HG03558 (cell line): ENCODE measurements at regions not wholly inside any gene's neighbourhood (a gene's known extent, or its start where the extent isn't known, plus 50 kb on each side); places are given as distances from the start of the nearest gene placed in this dataset.

ENCODE experiments used
- ATAC-seq: cut with Tn5 transposase; IDR thresholded peaks from one replicate; pipeline ENCODE4 v1.9.1; 2021; ENCODE audit warnings: moderate number of reproducible peaks; ENCODE audit not compliant: unreplicated experiment; ENCODE audit errors: extremely low read depth

DNA sequence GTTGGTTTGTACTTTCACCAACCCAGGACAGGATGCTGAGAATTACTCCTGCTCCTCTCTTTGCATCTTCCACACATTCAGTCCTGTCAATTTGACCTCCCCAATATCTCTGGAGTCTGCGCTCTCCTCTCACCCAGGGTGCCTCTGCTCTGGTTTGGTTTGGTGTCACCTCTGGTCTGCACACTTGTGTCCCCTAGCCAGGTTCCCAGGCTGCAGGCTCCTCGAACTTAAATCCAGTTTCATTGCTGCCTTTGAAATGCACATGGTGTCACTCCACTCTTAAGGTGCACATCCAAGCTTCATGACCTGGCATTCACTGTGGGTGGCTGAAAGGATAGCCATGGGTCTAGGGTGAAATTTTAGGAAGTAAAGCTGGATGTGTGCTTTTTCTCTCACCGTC, 271.6 kb downstream of the RPS24 start:
- ATAC-seq, result no peak

- ATAC-seq, result no peak
Measured at GRCh38 chr10:78306358-78306757, 272.7 kb downstream of the RPS24 start.

DNA sequence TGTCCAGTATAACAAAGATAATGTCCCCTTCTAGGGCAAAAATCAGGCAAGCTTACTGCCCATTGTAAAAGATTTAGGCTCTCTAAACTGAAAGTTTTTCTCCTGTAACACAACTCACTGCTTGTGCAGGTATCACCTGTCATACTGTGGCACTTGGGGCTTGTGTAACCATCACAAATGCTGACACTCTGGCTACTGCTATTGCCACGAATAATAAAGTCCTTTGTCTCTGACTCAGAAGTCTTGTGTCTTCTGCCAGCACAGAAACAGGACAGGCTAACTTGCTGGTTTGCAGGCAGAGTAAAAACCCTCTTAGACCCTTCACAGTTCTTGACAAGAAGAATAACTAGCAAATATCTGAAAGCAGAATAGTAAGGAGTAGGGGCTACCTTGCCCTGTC, 273.9 kb downstream of the RPS24 start:
- ATAC-seq, result no peak

DNA sequence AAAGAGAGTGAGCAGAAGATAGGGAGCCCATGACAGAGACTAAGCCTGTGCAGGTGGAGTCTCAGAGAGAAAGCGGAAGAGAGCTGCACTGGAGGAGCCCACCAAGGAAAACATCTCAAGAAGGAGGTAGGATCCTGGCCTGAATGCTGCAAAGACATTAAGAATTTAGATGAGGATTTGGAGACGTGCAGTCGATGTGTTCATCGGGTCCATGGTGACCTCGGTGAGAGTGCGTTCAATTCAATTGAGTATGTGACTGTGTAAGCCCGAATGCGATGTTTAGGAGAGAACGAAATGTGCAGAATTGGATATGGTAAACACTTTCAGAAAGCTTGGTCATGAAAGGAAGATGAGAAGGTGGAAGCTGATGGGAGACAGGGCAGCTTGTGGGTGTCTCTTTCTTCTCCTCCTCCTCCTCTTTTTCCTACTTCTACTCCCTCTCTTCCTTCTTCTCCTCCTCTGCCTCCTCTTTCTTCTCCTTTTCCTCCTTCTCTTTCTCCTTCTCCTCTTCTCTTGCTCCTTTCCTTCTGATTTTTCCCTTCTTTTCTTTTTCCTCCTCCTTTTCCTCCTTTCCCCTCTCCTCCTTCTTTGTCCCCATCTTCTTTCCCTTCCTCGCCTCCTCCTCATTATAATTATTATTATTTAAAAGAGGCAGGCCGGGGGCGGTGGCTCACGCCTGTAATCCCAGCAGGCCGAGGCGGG, 276.0 kb downstream of the RPS24 start:
- ATAC-seq, result no peak

- ATAC-seq, result no peak
Measured at GRCh38 chr10:78310481-78311080, 276.9 kb downstream of the RPS24 start.

- no peak for ATAC-seq
Measured at GRCh38 chr10:78312197-78313047, 278.8 kb downstream of the RPS24 start.

DNA sequence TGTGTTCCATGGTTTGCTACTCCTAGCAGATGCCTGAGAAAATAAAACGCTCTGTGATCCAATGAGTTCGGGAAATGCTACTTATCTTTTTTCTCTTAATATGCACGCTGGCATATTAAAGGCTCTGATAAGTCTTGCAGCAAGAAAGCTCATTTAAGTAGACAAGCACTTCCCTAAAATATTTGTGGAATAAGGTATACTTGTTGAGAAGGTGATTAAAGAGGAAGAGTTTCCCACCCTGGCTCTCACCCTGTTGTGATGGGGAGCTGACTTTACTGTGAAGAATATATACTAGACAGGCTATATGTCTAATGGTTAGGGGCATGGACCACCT, 279.4 kb downstream of the RPS24 start:
- no peak for ATAC-seq

GRCh38 chr10:78313636-78314035, 280.0 kb downstream of the RPS24 start:
- ATAC-seq, result no peak

- no peak for ATAC-seq
Measured at GRCh38 chr10:78314651-78315050, 281.0 kb downstream of the RPS24 start.

DNA sequence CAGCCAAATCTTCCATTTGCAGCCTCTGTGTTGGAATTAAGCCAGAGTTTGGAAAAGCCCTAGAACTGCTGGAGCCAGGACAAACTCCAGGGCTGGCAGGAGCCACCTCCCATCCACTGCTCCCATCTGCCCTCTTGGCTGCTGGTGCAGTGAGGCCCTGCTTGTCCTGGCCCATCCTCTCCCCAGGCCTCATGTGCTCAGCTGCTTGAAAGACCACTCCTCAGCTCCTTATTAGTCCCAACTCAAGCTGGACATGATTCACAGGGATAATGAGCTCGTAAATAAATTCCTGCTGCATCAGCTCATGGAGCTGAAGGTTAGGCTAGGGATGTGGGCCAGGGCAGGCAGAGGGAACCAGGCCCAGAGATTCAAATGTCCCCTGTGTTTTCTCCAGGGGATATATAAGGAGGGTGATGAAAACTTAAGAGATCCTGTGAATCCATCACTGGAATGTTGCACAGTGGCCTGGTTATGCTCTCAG, 282.8 kb downstream of the RPS24 start:
- no peak for ATAC-seq

DNA sequence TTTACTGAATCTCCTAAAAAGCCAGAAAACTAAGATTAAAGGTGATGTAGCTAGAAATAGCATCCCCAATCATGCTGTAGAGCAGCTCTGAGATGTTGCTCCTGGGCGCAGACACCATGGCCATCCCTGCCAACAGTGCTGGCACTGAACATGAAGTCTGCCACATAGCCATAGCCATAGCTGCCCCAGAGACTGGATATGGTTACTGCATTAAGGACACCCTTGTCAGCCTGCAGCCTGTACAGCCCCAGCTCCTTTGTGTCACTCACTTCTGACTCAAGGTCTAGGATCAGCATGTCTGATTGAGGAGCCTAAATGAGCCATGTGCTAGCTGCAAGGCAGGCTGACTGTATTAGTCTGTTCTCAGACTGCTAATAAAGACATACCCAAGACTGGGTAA, 284.6 kb downstream of the RPS24 start:
- ATAC-seq, result no peak

DNA sequence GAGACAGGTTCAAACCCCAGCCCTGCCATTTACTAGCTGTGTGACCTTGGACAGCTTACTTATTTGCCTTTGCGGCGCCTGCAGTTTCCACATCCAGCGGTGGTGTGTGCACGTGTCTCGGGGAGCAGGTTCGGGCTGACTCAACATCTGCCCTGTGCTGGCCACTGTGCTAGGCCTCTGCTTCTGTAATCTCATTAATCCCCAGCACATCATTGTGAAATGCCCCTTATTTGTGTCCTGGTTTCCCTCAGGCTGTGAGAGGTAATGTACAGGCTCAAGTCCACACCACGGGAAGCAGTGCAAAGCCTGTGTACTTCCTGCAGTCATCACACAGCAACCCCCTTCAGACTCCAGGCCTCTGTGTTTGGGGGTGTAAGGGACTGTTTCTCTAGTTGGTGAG, 285.7 kb downstream of the RPS24 start:
- no peak for ATAC-seq

GRCh38 chr10:78319841-78320240, 286.2 kb downstream of the RPS24 start:
- ATAC-seq, result no peak

DNA sequence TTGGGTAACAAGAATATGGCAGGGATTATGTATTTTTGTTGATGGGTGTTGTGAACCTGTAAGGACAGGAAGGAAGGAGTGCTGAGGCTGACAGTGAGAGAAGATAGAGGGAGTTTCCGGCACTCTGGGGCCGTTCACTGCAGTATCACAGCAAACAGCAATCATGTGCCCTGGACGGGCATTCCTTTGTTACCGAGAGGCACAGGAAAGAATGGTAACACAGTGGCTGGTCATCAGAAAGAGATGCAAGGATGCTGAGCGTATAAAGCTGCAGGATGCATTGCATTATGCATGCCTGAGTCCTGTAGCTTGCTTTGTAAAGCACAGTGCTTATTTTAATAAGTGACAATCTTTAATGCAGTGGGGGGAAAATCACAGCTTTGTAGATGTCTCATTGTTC, 286.8 kb downstream of the RPS24 start:
- ATAC-seq, result no peak

- no peak for ATAC-seq
Measured at GRCh38 chr10:78321000-78321399, 287.3 kb downstream of the RPS24 start.

DNA sequence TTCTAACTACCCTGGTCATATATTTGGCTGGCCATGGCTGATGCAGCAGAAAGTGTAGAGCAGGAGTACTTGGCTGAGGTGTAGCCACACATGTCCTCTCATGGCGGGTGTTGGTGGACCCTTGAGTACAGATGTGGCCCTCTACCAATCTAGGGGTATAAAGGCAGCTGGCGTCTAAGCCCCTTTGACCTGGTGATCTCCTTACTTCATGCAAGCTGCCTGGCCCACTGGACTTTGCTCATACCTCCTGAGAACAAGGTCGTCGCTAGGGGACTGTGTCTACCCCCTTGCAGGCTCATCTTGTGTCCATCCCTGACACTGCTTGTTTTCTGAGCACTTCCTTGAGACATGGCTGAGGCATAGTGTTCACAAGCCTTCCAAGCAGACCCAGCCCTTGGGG, 287.8 kb downstream of the RPS24 start:
- no peak for ATAC-seq

DNA sequence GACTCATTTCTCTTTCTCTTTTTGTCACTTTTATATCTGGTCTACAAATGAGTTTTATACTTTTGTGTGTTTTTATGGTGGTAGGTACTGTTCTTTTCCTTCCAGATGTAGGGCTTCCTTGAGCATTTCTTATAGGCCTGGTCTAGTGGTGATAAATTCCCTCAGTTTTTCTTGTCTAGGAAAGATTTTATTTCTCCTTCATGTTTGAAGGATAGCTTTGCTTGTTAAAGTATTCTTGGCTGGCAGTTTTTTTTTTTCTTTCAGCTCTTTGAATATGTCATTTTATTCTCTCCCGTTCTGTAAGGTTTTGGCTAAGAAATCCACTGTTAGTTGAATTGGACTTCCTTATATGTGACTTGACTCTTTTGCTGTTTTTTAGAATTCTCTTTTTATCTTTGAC, 292.7 kb downstream of the RPS24 start:
- ATAC-seq, result no peak

DNA sequence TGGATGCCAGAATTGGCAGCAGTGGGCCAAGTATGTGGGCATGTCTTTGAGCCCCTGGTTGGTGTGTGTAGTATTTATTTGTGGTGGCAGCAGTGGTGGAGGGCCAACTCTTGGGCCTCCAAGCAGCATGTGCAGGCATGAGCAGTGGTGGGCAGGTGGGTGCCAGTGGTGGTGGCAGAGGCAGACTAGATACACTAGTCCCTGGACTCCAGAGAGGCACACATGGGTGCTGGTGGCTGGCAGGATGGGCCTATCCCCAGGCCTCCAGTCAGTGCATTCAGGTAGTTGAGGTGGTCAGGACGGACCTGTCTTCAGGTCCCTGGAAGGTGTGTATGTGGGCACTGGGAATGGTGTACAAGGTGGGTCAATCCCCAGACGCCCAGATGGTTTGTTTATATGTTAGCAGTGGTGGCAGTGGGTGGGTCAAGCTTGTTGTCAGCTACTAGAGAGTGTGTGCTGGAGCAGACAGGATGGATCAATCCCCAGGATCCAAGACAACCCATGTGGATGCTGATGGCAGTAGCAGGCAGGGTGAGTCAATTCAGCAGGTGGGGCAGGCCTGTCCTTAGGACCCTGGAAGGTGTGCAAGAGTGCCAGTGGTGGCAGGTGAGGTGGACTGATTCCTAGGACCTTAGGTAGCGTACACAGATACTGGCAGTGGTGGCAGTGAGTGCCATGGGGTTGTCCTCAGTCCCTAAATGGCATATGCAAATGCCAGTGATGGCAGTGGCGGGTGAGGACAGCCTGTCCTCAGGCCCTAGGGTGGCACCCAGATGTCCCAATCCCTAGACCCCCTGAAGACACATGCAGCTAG, 294.3 kb downstream of the RPS24 start:
- ATAC-seq, result no peak

DNA sequence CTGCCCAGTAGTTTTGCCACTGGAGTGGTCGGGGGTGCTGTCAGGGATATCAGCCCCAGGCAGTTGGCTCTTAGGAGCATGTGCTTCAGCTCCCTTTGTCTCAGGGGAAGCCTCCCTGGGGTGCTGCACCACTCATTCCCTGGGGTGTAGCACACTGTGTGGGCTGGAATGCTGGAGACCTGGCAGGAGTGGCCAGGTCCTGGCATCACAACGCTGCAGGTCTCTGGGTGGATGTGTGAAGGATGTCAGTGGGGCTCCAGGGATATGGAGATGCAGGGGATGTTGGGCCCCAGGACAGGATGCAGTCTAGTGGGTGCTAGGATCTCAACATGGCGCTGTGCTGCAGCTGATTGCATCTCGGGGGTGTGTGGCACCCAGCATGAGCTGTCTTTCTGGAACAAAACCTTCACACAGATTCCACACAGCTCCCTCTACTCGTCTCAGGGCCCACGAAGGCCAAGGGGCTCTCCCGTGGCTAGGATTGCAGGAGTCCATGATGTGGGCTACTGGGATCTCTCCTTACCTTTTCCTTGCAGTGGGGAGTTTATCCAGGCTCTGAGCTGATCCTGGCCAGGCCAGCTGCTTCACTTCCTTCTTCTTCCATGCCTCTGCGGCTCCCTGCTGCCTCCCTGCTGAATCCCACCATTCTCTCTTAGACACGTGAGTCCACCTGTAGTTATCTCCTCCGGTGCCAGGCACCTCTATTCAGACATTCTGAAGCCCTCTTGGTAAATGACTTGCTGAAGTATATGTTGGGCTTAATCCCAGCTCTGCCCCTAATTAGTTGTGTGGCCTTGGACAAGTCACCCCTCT, 295.1 kb downstream of the RPS24 start:
- ATAC-seq, result no peak

DNA sequence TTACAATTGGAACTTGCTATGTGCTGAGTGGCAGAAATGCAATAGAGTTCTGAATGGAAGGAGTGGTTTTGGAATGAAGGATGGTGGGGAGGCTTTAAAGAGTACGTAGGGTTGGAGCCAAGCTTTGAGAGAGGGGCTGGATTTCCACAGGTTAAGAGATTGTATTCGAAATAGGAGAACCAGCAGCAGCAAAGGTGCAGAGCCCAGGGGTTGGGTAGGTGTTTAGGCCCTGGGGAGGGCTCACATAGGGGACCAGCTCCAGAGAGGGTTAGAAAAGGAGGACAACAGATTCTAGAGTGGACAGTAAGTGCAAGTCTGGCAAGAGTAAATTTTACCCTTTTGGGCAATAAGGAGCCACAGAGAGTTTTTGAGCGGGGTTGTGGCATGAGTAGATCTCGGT, 297.2 kb downstream of the RPS24 start:
- ATAC-seq, result no peak
